Hepatocyte (in vitro differentiated cells): ENCODE measurements at regions not wholly inside any gene's neighbourhood (a gene's known extent, or its start where the extent isn't known, plus 50 kb on each side); places are given as distances from the start of the nearest gene placed in this dataset.

Experiments used
- DNase-seq: peaks from one replicate; pipeline ENCODE4 v3.0.0-alpha.2; 2016; ENCODE audit warnings: low spot score
- H2AFZ ChIP-seq: fragments of 200-600 bp; sonication (generic); 2 replicates; pipeline ENCODE4 v1.6.0; 2016; ENCODE audit warnings: antibody characterized with exemption, mild to moderate bottlenecking
- H3K27ac ChIP-seq: fragments of 200-600 bp; sonication (generic); 2 replicates; pipeline ENCODE4 v1.5.1; 2016; ENCODE audit warnings: mild to moderate bottlenecking
- H3K27me3 ChIP-seq: fragments of 200-600 bp; sonication (generic); 2 replicates; pipeline ENCODE4 v1.6.1; 2016
- H3K36me3 ChIP-seq: fragments of 200-600 bp; sonication (generic); replicated peaks from 2 replicates; pipeline ENCODE4 v1.5.1; 2016; ENCODE audit warnings: low read depth; ENCODE audit not compliant: insufficient read depth
- H3K4me1 ChIP-seq: fragments of 200-600 bp; sonication (generic); 2 replicates; pipeline ENCODE4 v1.5.1; 2016; ENCODE audit warnings: mild to moderate bottlenecking, moderate library complexity; ENCODE audit not compliant: insufficient read depth
- H3K4me2 ChIP-seq: fragments of 200-600 bp; sonication (generic); 2 replicates; pipeline ENCODE4 v1.6.0; 2016
- H3K4me3 ChIP-seq: fragments of 200-600 bp; sonication (generic); 2 replicates; pipeline ENCODE4 v1.5.1; 2016; ENCODE audit warnings: mild to moderate bottlenecking
- H3K79me2 ChIP-seq: fragments of 200-600 bp; sonication (generic); 2 replicates; pipeline ENCODE4 v1.6.0; 2017; ENCODE audit warnings: mild to moderate bottlenecking
- H3K9me2 ChIP-seq: fragments of 200-600 bp; sonication (generic); replicated peaks from 2 replicates; pipeline ENCODE4 v1.6.0; 2017; ENCODE audit warnings: mild to moderate bottlenecking; ENCODE audit not compliant: insufficient read depth
- H3K9me3 ChIP-seq: fragments of 200-600 bp; sonication (generic); 2 replicates; pipeline ENCODE4 v1.5.1; 2016; ENCODE audit warnings: low read depth, mild to moderate bottlenecking
- H4K20me1 ChIP-seq: fragments of 200-600 bp; sonication (generic); 2 replicates; pipeline ENCODE4 v1.6.0; 2016; ENCODE audit warnings: mild to moderate bottlenecking; ENCODE audit not compliant: insufficient read depth, poor library complexity, severe bottlenecking
- CTCF ChIP-seq: fragments of 200-600 bp; sonication (generic); IDR thresholded peaks from 2 replicates; pipeline ENCODE4 v1.5.1; 2016; ENCODE audit warnings: antibody characterized with exemption, mild to moderate bottlenecking; ENCODE audit not compliant: poor library complexity
- EZH2 ChIP-seq: fragments of 200-600 bp; sonication (generic); IDR thresholded peaks from 2 replicates; pipeline ENCODE4 v1.6.1; 2016; ENCODE audit warnings: antibody characterized with exemption, mild to moderate bottlenecking, borderline replicate concordance
- EZH2phosphoT487 ChIP-seq: fragments of 200-600 bp; sonication (generic); IDR thresholded peaks from one replicate; pipeline ENCODE4 v1.6.1; 2018; ENCODE audit warnings: antibody characterized with exemption, mild to moderate bottlenecking, low read depth, moderate library complexity; ENCODE audit not compliant: unreplicated experiment, severe bottlenecking
- WGBS: methylation state at CpG from one replicate; pipeline ENCODE4 v1.1.6; 2016; ENCODE audit warnings: low lambda C conversion rate; ENCODE audit errors: missing lambda C conversion rate; 5-methylcytosine and 5-hydroxymethylcytosine counted together

- peak overlapping the region; percentile 51 for H2AFZ ChIP-seq
- no peak overlapping the region for H3K4me3 ChIP-seq
- TF ChIP-seq EZH2 (no peak), EZH2phosphoT487 (no peak), CTCF (no peak)
- H3K4me2 ChIP-seq: peak overlapping the region; percentile 72
- no peaks in the 10 kb centered on the region for H3K9me2 ChIP-seq
- H3K36me3 ChIP-seq: no peaks in the 10 kb centered on the region
- no peak for DNase-seq
- no peaks in the 10 kb centered on the region for H3K79me2 ChIP-seq
- H4K20me1 ChIP-seq: no peaks in the 10 kb centered on the region
- H3K27me3 ChIP-seq: no peaks in the 10 kb centered on the region
- peak overlapping the region; percentile 66 for H3K27ac ChIP-seq
- H3K4me1 ChIP-seq: peaks cover 32% of the 10 kb centered on the region
- 31% methylated on average over 6 of the region's 6 CpGs for WGBS
- no peaks in the 10 kb centered on the region for H3K9me3 ChIP-seq
Observed at GRCh38 chr20:53660947-53661381, 67.3 kb upstream of the ZNF217 start.

- DNase-seq: no peak
- peak overlapping the region; percentile 72 for H3K4me2 ChIP-seq
- WGBS: 34% methylated on average over 34 of the region's 38 CpGs
Observed at GRCh38 chr20:53660078-53660909, 66.7 kb upstream of the ZNF217 start.

GRCh38 chr20:53658973-53659372 lies 65.3 kb upstream of the ZNF217 start:
- no peaks in the 10 kb centered on the region for H3K36me3 ChIP-seq
- peaks cover 32% of the 10 kb centered on the region for H3K4me1 ChIP-seq
- no peak for DNase-seq
- no peaks in the 10 kb centered on the region for H3K9me3 ChIP-seq
- no peaks in the 10 kb centered on the region for H4K20me1 ChIP-seq
- TF ChIP-seq EZH2phosphoT487 (no peak), CTCF (no peak), EZH2 (no peak)
- H3K27me3 ChIP-seq: no peaks in the 10 kb centered on the region
- WGBS: 96% methylated on average over 11 of the region's 11 CpGs
- no peak overlapping the region for H3K27ac ChIP-seq
- no peak overlapping the region for H3K4me3 ChIP-seq
- no peaks in the 10 kb centered on the region for H3K9me2 ChIP-seq
- no peak overlapping the region for H2AFZ ChIP-seq
- no peak overlapping the region for H3K4me2 ChIP-seq
- no peaks in the 10 kb centered on the region for H3K79me2 ChIP-seq

More at GRCh38 chr20:53660078-53660909, 66.7 kb upstream of the ZNF217 start:
- H3K79me2 ChIP-seq: no peaks in the 10 kb centered on the region
- no peaks in the 10 kb centered on the region for H4K20me1 ChIP-seq
- no peak for TF ChIP-seq EZH2phosphoT487
- TF ChIP-seq CTCF: no peak
- TF ChIP-seq EZH2: no peak
- H3K27ac ChIP-seq: peak overlapping the region; percentile 66
- no peaks in the 10 kb centered on the region for H3K36me3 ChIP-seq
- no peaks in the 10 kb centered on the region for H3K27me3 ChIP-seq
- H3K4me3 ChIP-seq: no peak overlapping the region
- no peaks in the 10 kb centered on the region for H3K9me3 ChIP-seq
- H2AFZ ChIP-seq: peak overlapping the region; percentile 51
- H3K9me2 ChIP-seq: no peaks in the 10 kb centered on the region
- peaks cover 32% of the 10 kb centered on the region for H3K4me1 ChIP-seq
